Stimulated activated effector memory CD8-positive, alpha-beta T cell treated with anti-CD3 and anti-CD28 coated beads, Interleukin-12 subunit alpha, Interleukin-12 subunit beta, amount 100 ng/mL, for 72 hours (primary cell): ENCODE measurements at regions not wholly inside any gene's neighbourhood (a gene's known extent, or its start where the extent isn't known, plus 50 kb on each side); places are given as distances from the start of the nearest gene placed in this dataset.
"Not testable (repeated sequence)": the region's sequence is repeated elsewhere in the genome, so short reads cannot be mapped to it uniquely, and the experiment has no call there.

Source experiments
- ATAC-seq: fragments of 150-1000 bp; cut with Tn5 transposase; 2 replicates; pipeline ENCODE4 v1.10.0; 2021
- DNase-seq, 2 donors: peaks; one replicate each; pipeline ENCODE4 v3.0.0; 2021 to 2022; ENCODE audit warnings: low spot score in 2 of 2
- H3K27ac Mint-ChIP-seq: one replicate; pipeline ENCODE4 v1.8.0; 2022; ENCODE audit warnings: mild to moderate bottlenecking, mixed read lengths
- H3K36me3 Mint-ChIP-seq: one replicate; pipeline ENCODE4 v1.8.0; 2022; ENCODE audit warnings: mild to moderate bottlenecking, mixed read lengths
- H3K4me1 Mint-ChIP-seq: one replicate; pipeline ENCODE4 v1.8.0; 2022; ENCODE audit warnings: mixed read lengths
- H3K4me3 Mint-ChIP-seq: one replicate; pipeline ENCODE4 v1.8.0; 2022; ENCODE audit warnings: mild to moderate bottlenecking, mixed read lengths
- H3K9me3 Mint-ChIP-seq: one replicate; pipeline ENCODE4 v1.8.0; 2022; ENCODE audit warnings: mixed read lengths

- ATAC-seq (no peak), DNase-seq (no peak)
- no peak overlapping the region for H3K4me3 Mint-ChIP-seq
- H3K9me3 Mint-ChIP-seq = no peaks in the 10 kb centered on the region
- H3K4me1 Mint-ChIP-seq = no peaks in the 10 kb centered on the region
- no peaks in the 10 kb centered on the region for H3K36me3 Mint-ChIP-seq
- no peak overlapping the region for H3K27ac Mint-ChIP-seq
Measured at GRCh38 chr2:16185801-16186272, 245.5 kb downstream of the MYCN start.

- no peak overlapping the region for H3K4me3 Mint-ChIP-seq
- H3K9me3 Mint-ChIP-seq = no peaks in the 10 kb centered on the region
- H3K27ac Mint-ChIP-seq = no peak overlapping the region
- ATAC-seq (no peak), DNase-seq (no peak)
- H3K4me1 Mint-ChIP-seq = no peaks in the 10 kb centered on the region
- H3K36me3 Mint-ChIP-seq = no peaks in the 10 kb centered on the region
Measured at GRCh38 chr2:16184945-16185660, 244.8 kb downstream of the MYCN start.

- H3K4me3 Mint-ChIP-seq = no peak overlapping the region
- H3K9me3 Mint-ChIP-seq = no peaks in the 10 kb centered on the region
- DNase-seq = no peak
- H3K4me1 Mint-ChIP-seq = no peaks in the 10 kb centered on the region
- H3K36me3 Mint-ChIP-seq = no peaks in the 10 kb centered on the region
- no peak overlapping the region for H3K27ac Mint-ChIP-seq
- no peak for ATAC-seq
Measured at GRCh38 chr2:16184341-16184890, 244.1 kb downstream of the MYCN start.

- Mint-ChIP-seq H3K4me1 (no peaks in the 10 kb centered on the region), H3K36me3 (no peaks in the 10 kb centered on the region)
Measured at GRCh38 chr2:16183345-16183744, 243.0 kb downstream of the MYCN start.

GRCh38 chr2:16182841-16183240 is 242.5 kb downstream of the MYCN start:
- ATAC-seq = no peak
- Mint-ChIP-seq H3K4me1 (no peaks in the 10 kb centered on the region), H3K27ac (no peak overlapping the region), H3K4me3 (no peak overlapping the region), H3K9me3 (no peaks in the 10 kb centered on the region), H3K36me3 (no peaks in the 10 kb centered on the region)
- no peak for DNase-seq

More at GRCh38 chr2:16183345-16183744, 243.0 kb downstream of the MYCN start:
- Mint-ChIP-seq H3K4me3 (no peak overlapping the region), H3K9me3 (no peaks in the 10 kb centered on the region), H3K27ac (no peak overlapping the region)
- ATAC-seq = no peak
- DNase-seq = no peak

GRCh38 chr2:16182311-16182815 is 242.0 kb downstream of the MYCN start:
- H3K27ac Mint-ChIP-seq, H3K9me3 Mint-ChIP-seq, ATAC-seq: not testable (repeated sequence)

GRCh38 chr2:16181741-16182090 is 241.4 kb downstream of the MYCN start:
- no peak overlapping the region for H3K4me3 Mint-ChIP-seq
- H3K4me1 Mint-ChIP-seq = no peaks in the 10 kb centered on the region
- no peak overlapping the region for H3K27ac Mint-ChIP-seq
- H3K36me3 Mint-ChIP-seq = no peaks in the 10 kb centered on the region
- no peaks in the 10 kb centered on the region for H3K9me3 Mint-ChIP-seq
- ATAC-seq (no peak), DNase-seq (no peak)

More at GRCh38 chr2:16182311-16182815, 242.0 kb downstream of the MYCN start:
- H3K4me1 Mint-ChIP-seq, H3K4me3 Mint-ChIP-seq, DNase-seq, H3K36me3 Mint-ChIP-seq: not testable (repeated sequence)

- H3K4me1 Mint-ChIP-seq = no peaks in the 10 kb centered on the region
- H3K36me3 Mint-ChIP-seq = no peaks in the 10 kb centered on the region
- no peak overlapping the region for H3K4me3 Mint-ChIP-seq
- DNase-seq = no peak
- H3K9me3 Mint-ChIP-seq = no peaks in the 10 kb centered on the region
- ATAC-seq = peak; percentile 24
- H3K27ac Mint-ChIP-seq = no peak overlapping the region
Measured at GRCh38 chr2:16181062-16181740, 240.9 kb downstream of the MYCN start.

- Mint-ChIP-seq H3K4me3 (no peak overlapping the region), H3K27ac (no peak overlapping the region), H3K4me1 (no peaks in the 10 kb centered on the region), H3K9me3 (no peaks in the 10 kb centered on the region), H3K36me3 (no peaks in the 10 kb centered on the region)
- ATAC-seq (no peak), DNase-seq (no peak)
Measured at GRCh38 chr2:16180631-16181030, 240.3 kb downstream of the MYCN start.

- DNase-seq (no peak), ATAC-seq (no peak)
- no peak overlapping the region for H3K4me3 Mint-ChIP-seq
Measured at GRCh38 chr2:16179701-16180416, 239.5 kb downstream of the MYCN start.

GRCh38 chr2:16178551-16179130 is 238.3 kb downstream of the MYCN start:
- Mint-ChIP-seq H3K9me3 (no peaks in the 10 kb centered on the region), H3K36me3 (no peaks in the 10 kb centered on the region), H3K4me3 (no peak overlapping the region), H3K27ac (no peak overlapping the region), H3K4me1 (no peaks in the 10 kb centered on the region)
- DNase-seq (no peak), ATAC-seq (no peak)

More at GRCh38 chr2:16179701-16180416, 239.5 kb downstream of the MYCN start:
- no peaks in the 10 kb centered on the region for H3K36me3 Mint-ChIP-seq
- no peaks in the 10 kb centered on the region for H3K9me3 Mint-ChIP-seq
- no peak overlapping the region for H3K27ac Mint-ChIP-seq
- no peaks in the 10 kb centered on the region for H3K4me1 Mint-ChIP-seq

GRCh38 chr2:16177671-16178180 is 237.4 kb downstream of the MYCN start:
- H3K36me3 Mint-ChIP-seq = no peaks in the 10 kb centered on the region

GRCh38 chr2:16176971-16177480 is 236.7 kb downstream of the MYCN start:
- Mint-ChIP-seq H3K9me3 (no peaks in the 10 kb centered on the region), H3K27ac (no peak overlapping the region), H3K36me3 (no peaks in the 10 kb centered on the region)

More at GRCh38 chr2:16177671-16178180, 237.4 kb downstream of the MYCN start:
- Mint-ChIP-seq H3K4me3 (no peak overlapping the region), H3K9me3 (no peaks in the 10 kb centered on the region), H3K27ac (no peak overlapping the region), H3K4me1 (no peaks in the 10 kb centered on the region)
- no peak for ATAC-seq
- DNase-seq = no peak

GRCh38 chr2:16175247-16175825 is 235.0 kb downstream of the MYCN start:
- no peaks in the 10 kb centered on the region for H3K36me3 Mint-ChIP-seq
- peaks cover 2% of the 10 kb centered on the region for H3K9me3 Mint-ChIP-seq
- DNase-seq (no peak), ATAC-seq (no peak)
- H3K4me1 Mint-ChIP-seq = no peaks in the 10 kb centered on the region
- no peak overlapping the region for H3K27ac Mint-ChIP-seq
- H3K4me3 Mint-ChIP-seq = no peak overlapping the region

More at GRCh38 chr2:16176971-16177480, 236.7 kb downstream of the MYCN start:
- ATAC-seq (no peak), DNase-seq (no peak)
- Mint-ChIP-seq H3K4me3 (no peak overlapping the region), H3K4me1 (no peaks in the 10 kb centered on the region)
